Heart left ventricle (tissue), 16 donors: ENCODE measurements at regions not wholly inside any gene's neighbourhood (a gene's known extent, or its start where the extent isn't known, plus 50 kb on each side); places are given as distances from the start of the nearest gene placed in this dataset.
"Not testable (repeated sequence)": the region's sequence is repeated elsewhere in the genome, so short reads cannot be mapped to it uniquely, and the experiment has no call there.

Source experiments
- ATAC-seq, 4 donors: fragments of 200-7000 bp; cut with Tn5 transposase; one replicate each; pipeline ENCODE4 v1.9.1; 2020 to 2022; ENCODE audit warnings: moderate library complexity in 4 of 4, mild to moderate bottlenecking in 3 of 4, moderate number of reproducible peaks in 1 of 4
- DNase-seq, 5 donors: peaks; one replicate each; pipeline ENCODE4 v3.0.0-alpha.2; 2020
- H3K27ac ChIP-seq, 12 donors: fragments of 200-600 bp; sonication (generic) in 4 of 12; one replicate each; pipeline versions ENCODE4 v1.5.0 to v1.8.0; 2016 to 2022; ENCODE audit warnings: mild to moderate bottlenecking in 2 of 12
- H3K27me3 ChIP-seq, 9 donors: fragments of 200-600 bp; sonication (generic) in 2 of 9; one replicate each; pipeline versions ENCODE4 v1.5.1 to v1.8.0; 2016 to 2022; ENCODE audit warnings: mild to moderate bottlenecking in 3 of 9
- H3K36me3 ChIP-seq, 9 donors: fragments of 200-600 bp; sonication (generic) in 2 of 9; one replicate each; pipeline versions ENCODE4 v1.5.0 to v1.8.0; 2018 to 2022; ENCODE audit warnings: mild to moderate bottlenecking in 2 of 9
- H3K4me1 ChIP-seq, 12 donors: fragments of 200-600 bp; sonication (generic) in 4 of 12; one replicate each; pipeline versions ENCODE4 v1.5.0 to v1.8.0; 2016 to 2022; ENCODE audit warnings: mild to moderate bottlenecking in 3 of 12
- H3K4me3 ChIP-seq, 12 donors: fragments of 200-600 bp; sonication (generic) in 4 of 12; one replicate each; pipeline versions ENCODE4 v1.5.0 to v1.8.0; 2017 to 2022; ENCODE audit warnings: mild to moderate bottlenecking in 9 of 12, moderate library complexity in 4 of 12
- H3K9me3 ChIP-seq, 12 donors: fragments of 200-600 bp; sonication (generic) in 4 of 12; one replicate each; pipeline versions ENCODE4 v1.5.0 to v1.8.0; 2016 to 2022; ENCODE audit warnings: mild to moderate bottlenecking in 1 of 12
- POLR2A ChIP-seq, 2 donors: fragments of 450-650 bp; IDR thresholded peaks; one replicate each; pipeline ENCODE4 v1.6.1; 2017; ENCODE audit warnings: antibody characterized with exemption in 2 of 2, mild to moderate bottlenecking in 2 of 2, moderate library complexity in 2 of 2
- WGBS, 4 donors: extraction: QIAGEN DNeasy Blood & Tissue Kit in 2 of 4; methylation state at CpG; one replicate each; pipeline versions ENCODE4 v1.1.5 to v1.1.7; 2013 to 2018; 5-methylcytosine and 5-hydroxymethylcytosine counted together
- intact Hi-C, 10 donors: fragments of 100-400 bp; cut with DNase I; formaldehyde crosslinking; loops; one replicate each; pipeline versions ENCODE4 v1.11.1 to v1.14.2; 2022
- TF ChIP-seq, protein P1 (sequence below), 12 donors: fragments of 200-600 bp; sonication (generic) in 4 of 12; IDR thresholded peaks; one replicate each; pipeline versions ENCODE4 v1.5.0 to v1.8.0; 2018 to 2022; ENCODE audit warnings: antibody characterized with exemption in 12 of 12, mild to moderate bottlenecking in 5 of 12
- donor health status: ischemic (EF 13 %, LVEDD 7.1; RV severe dilation, severe dysfunction).
- donor health status: healthy with polysubstance abuse.
- donor health status: DM: no; HTN: yes; CAD: no.
- donor health status: DM: no; HTN: no; CAD: no.
- donor health status: ischemic (EF 25% LVEDD 6.9; RV normal size, moderate dysfunction).
- donor health status: ischemic (EF 25% LVEDD 5.7; RV mildly dilated, moderate dysfunction).
- donor health status: healthy.
- donor health status: DM: yes; HTN: yes; CAD: no.
- donor health status: ischemic (EF 35%, LVEDD 5.7; RV mildly dilated, moderate dysfunction).
- donor health status: nonischemic (EF 11% LVEDD 7.7; RV severe dilation, severe dysfunction).
- donor health status: DM: yes; HTN: yes; CAD: no.
- donor health status: PGD.
- donor health status: ischemic (EF 29% LVEDD 5.4; RV normal size, mild dysfunction).
- donor health status: nonischemic (EF 23%, LVEDD 6.1; RV moderate dilation, normal function).

DNA sequence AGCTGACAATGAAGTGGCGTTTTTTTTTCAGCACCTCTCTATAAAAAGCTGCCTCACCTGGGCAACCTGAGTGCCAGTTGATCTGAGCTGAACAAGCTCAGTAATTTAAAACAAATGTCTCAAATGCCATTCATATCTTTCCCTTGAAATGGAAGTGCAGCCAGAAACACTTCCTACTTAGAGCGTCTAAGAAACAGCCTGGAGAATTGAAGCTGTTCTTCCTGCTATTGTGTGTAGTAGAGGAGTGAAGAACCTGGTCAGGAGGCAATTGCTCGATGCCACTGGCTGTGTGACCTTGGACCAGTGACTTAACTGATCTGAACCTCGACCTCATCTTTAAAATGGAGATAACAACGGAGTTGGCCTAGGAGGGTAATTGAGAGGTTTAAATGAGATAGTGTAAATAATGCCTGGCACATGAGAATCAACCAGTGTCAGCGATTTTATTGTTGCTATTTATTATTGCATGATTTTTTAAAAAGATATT lies 95.4 kb upstream of the FOXQ1 start:
- intact Hi-C loops = no loop called here
- no peak for TF ChIP-seq POLR2A (IDR thresholded peaks at IDR 0.05)
- TF ChIP-seq, protein P1, sequence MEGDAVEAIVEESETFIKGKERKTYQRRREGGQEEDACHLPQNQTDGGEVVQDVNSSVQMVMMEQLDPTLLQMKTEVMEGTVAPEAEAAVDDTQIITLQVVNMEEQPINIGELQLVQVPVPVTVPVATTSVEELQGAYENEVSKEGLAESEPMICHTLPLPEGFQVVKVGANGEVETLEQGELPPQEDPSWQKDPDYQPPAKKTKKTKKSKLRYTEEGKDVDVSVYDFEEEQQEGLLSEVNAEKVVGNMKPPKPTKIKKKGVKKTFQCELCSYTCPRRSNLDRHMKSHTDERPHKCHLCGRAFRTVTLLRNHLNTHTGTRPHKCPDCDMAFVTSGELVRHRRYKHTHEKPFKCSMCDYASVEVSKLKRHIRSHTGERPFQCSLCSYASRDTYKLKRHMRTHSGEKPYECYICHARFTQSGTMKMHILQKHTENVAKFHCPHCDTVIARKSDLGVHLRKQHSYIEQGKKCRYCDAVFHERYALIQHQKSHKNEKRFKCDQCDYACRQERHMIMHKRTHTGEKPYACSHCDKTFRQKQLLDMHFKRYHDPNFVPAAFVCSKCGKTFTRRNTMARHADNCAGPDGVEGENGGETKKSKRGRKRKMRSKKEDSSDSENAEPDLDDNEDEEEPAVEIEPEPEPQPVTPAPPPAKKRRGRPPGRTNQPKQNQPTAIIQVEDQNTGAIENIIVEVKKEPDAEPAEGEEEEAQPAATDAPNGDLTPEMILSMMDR (IDR thresholded peaks at IDR 0.05) = no peak
- WGBS, 4 donors = 47 to 61% (median 57%) methylated on average over 6 of the region's 6 CpGs
- H3K27me3 ChIP-seq = peaks cover 0 to 6% (median 0%) of the 10 kb centered on the region in 9 donors
- no peak overlapping the region for H3K4me3 ChIP-seq
- no peaks in the 10 kb centered on the region for H3K36me3 ChIP-seq
- ATAC-seq (no peak), DNase-seq (no peak)
- no peaks in the 10 kb centered on the region for H3K9me3 ChIP-seq
- no peak overlapping the region for H3K27ac ChIP-seq
- no peaks in the 10 kb centered on the region for H3K4me1 ChIP-seq

DNA sequence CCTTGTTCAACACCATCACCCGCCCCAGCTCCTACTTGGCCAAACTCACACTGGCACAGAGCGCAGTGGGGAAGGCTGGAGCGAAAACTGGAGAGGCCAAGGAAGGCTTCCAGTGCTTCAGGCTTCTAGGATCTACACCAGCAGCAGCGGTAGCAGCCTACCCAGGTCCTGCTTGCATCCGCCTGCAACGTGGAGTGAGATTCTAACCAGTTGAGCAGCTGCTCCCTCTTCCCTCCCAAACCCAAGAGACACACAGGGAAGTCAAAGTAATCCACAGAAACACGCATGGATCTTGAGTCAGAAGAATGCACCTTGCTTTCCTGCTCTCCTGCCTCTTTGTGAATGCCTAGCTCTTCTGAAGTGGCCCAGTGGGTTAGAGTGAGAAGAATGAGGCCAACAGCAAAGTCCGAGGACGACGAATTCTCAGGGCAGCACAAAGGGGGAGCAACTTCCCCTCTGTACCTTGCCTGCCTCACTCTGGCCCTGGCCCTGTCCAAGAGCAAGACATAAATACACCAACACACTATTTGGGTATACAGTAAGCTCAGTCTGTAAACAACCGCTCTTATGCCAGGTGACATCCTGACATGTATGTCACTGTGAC lies 95.9 kb upstream of the FOXQ1 start:
- no peaks in the 10 kb centered on the region for H3K4me1 ChIP-seq
- H3K36me3 ChIP-seq = no peaks in the 10 kb centered on the region
- H3K27me3 ChIP-seq = peaks cover 0 to 6% (median 0%) of the 10 kb centered on the region in 9 donors
- H3K4me3 ChIP-seq = no peak overlapping the region
- intact Hi-C loops = no loop called here
- no peak for ATAC-seq
- no peaks in the 10 kb centered on the region for H3K9me3 ChIP-seq
- H3K27ac ChIP-seq = no peak overlapping the region
- 77 to 83% (median 81%) methylated on average over 11 of the region's 11 CpGs for WGBS, 4 donors
- TF ChIP-seq, protein P1 (IDR thresholded peaks at IDR 0.05) = no peak
- no peak for TF ChIP-seq POLR2A (IDR thresholded peaks at IDR 0.05)
- no peak for DNase-seq

DNA sequence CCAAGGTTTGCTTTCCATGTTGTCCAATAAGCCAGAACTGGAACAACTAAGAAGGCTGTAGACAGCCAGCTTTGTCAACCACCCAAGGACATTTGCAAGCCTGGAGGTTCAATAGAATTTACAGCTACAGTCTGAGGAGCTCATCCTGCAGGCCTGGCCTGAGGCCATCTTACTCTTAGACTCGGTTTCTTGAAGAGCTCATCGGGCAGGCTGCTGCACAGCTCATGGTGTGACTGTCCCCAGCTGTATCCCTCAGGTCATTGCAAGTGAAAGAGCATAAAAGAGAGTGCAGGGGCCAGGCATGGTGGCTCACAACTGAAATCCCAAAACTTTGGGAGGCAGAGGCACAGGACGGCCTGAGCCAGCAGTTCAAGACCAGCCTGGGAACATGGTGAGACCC lies 96.9 kb upstream of the FOXQ1 start:
- Histone ChIP-seq H3K27ac (no peak overlapping the region), H3K9me3 (no peaks in the 10 kb centered on the region), H3K4me1 (no peaks in the 10 kb centered on the region), H3K27me3 (peaks cover 0 to 6% (median 0%) of the 10 kb centered on the region in 9 donors), H3K36me3 (no peaks in the 10 kb centered on the region), H3K4me3 (no peak overlapping the region)
- 84 to 90% (median 86%) methylated on average over 3 of the region's 3 CpGs for WGBS, 4 donors
- TF ChIP-seq POLR2A (IDR thresholded peaks at IDR 0.05) = no peak
- TF ChIP-seq, protein P1 (IDR thresholded peaks at IDR 0.05) = no peak
- no peak for ATAC-seq
- intact Hi-C loops = no loop called here
- no peak for DNase-seq

DNA sequence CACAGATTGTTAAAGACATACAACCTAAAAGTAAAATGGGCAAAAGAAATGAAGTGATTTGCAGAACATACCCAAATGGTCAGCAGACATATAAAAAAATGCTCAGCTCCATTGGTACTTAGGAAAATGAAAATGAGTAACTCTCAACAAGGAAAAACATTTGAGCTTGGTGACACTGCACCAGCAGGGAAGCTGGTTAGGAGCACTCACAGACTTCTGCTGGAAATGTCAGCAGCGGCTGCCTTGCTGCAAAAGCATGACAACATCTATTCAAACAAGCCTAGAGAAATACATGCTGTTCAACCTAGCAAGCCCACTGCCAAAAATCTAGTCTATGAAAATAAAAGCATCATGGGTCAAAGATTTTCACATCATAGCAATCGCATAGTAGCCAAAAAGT lies 99.0 kb upstream of the FOXQ1 start:
- 23 to 52% (median 39%) methylated on average over 2 of the region's 2 CpGs for WGBS, 4 donors
- Histone ChIP-seq H3K9me3 (no peaks in the 10 kb centered on the region), H3K36me3 (no peaks in the 10 kb centered on the region), H3K4me1 (no peaks in the 10 kb centered on the region), H3K27ac (no peak overlapping the region), H3K27me3 (peaks cover 0 to 14% (median 0%) of the 10 kb centered on the region in 9 donors), H3K4me3 (no peak overlapping the region)
- intact Hi-C loops = no loop called here
- DNase-seq (no peak), ATAC-seq (no peak)
- no peak for TF ChIP-seq POLR2A (IDR thresholded peaks at IDR 0.05)
- TF ChIP-seq, protein P1 (IDR thresholded peaks at IDR 0.05) = no peak

DNA sequence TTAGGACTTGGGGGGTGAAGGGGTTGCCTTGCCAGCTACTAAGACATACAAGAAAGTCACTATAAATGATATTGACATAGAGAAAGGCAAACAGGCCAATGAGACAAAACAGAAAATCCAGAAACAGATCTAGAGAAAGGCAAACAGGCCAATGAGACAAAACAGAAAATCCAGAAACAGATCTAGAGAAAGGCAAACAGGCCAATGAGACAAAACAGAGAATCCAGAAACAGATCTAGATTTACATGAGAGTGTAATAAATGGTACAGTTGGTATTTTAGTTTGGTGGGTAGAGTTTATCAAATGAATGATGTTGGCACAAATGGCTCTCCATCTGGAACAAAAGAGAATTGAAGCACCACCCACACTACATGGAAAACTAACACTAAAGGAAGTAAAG lies 99.8 kb upstream of the FOXQ1 start:
- DNase-seq, H3K9me3 ChIP-seq, H3K4me1 ChIP-seq, H3K27ac ChIP-seq, H3K4me3 ChIP-seq, intact Hi-C loops, ATAC-seq, H3K36me3 ChIP-seq: not testable (repeated sequence)
- peaks cover 0 to 14% (median 0%) of the 10 kb centered on the region in 9 donors for H3K27me3 ChIP-seq

DNA sequence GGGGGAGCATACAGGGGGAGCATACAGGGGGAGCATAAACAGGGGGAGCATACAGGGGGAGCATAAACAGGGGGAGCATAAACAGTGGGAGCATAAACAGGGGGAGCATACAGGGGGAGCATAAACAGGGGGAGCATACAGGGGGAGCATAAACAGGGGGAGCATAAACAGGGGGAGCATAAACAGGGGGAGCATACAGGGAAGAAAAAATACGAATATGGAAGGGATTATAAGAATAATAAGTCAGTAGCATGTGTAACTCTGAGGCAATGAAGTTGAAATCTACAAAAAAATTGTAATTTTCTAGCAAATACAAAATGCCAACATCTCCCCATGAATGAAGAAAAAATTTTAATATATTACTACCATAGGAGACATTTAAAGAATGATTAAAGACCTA lies 101.3 kb upstream of the FOXQ1 start:
- peaks cover 0 to 14% (median 5%) of the 10 kb centered on the region in 9 donors for H3K27me3 ChIP-seq
- 61 to 78% (median 72%) methylated on average over 1 of the region's 1 CpG for WGBS, 4 donors
- H3K27ac ChIP-seq, DNase-seq, H3K9me3 ChIP-seq, H3K36me3 ChIP-seq, intact Hi-C loops, H3K4me3 ChIP-seq, H3K4me1 ChIP-seq, ATAC-seq: not testable (repeated sequence)
